GM23338 (cell line): ENCODE measurements at regions not wholly inside any gene's neighbourhood (a gene's known extent, or its start where the extent isn't known, plus 50 kb on each side); places are given as distances from the start of the nearest gene placed in this dataset. TPM values are rescaled to one million over a fixed set of nuclear protein-coding genes. Genes with fewer than 3 reads are reported as not detected.

Experiments used
- small RNA-seq: library from RNA; depleted of rRNA; stranded (forward); fragments of <200 nt; gene quantifications from one replicate; pipeline ENCODE3, GENCODE V24; 2014; ENCODE audit warnings: low replicate concordance

Small RNA genes lying in the stretch of these regions (small RNA-seq; reads per million reads assigned to genes)
- not detected for gene RN7SL151P
